CD4-positive, alpha-beta T cell treated with Interleukin-1 beta for 1 hour (primary cell): ENCODE measurements at regions not wholly inside any gene's neighbourhood (a gene's known extent, or its start where the extent isn't known, plus 50 kb on each side); places are given as distances from the start of the nearest gene placed in this dataset.

Experiments
- DNase-seq, 2 donors: peaks; one replicate each; pipeline ENCODE4 v3.0.0-alpha.2; 2020 to 2022

GRCh38 chr5:29122306-29122705 is 2071.2 kb upstream of the CDH6 start:
- no peak for DNase-seq

- DNase-seq: no peak
Observed at GRCh38 chr5:29114331-29114768, 2076.0 kb upstream of the CDH9 start.

- no peak for DNase-seq
Observed at GRCh38 chr5:29113516-29113915, 2075.1 kb upstream of the CDH9 start.

- no peak for DNase-seq
Observed at GRCh38 chr5:29099585-29099984, 2061.2 kb upstream of the CDH9 start.

- DNase-seq: no peak
Observed at GRCh38 chr5:29089591-29090130, 2051.3 kb upstream of the CDH9 start.

GRCh38 chr5:29085142-29085541 is 2046.8 kb upstream of the CDH9 start:
- no peak for DNase-seq

GRCh38 chr5:29079771-29080170 is 2041.4 kb upstream of the CDH9 start:
- DNase-seq: no peak

GRCh38 chr5:29077451-29077850 is 2039.1 kb upstream of the CDH9 start:
- no peak for DNase-seq

- DNase-seq: no peak
Observed at GRCh38 chr5:29069104-29069402, 2030.7 kb upstream of the CDH9 start.

- no peak for DNase-seq
Observed at GRCh38 chr5:29061381-29061780, 2023.0 kb upstream of the CDH9 start.

GRCh38 chr5:29054694-29055093 is 2016.3 kb upstream of the CDH9 start:
- DNase-seq: no peak

GRCh38 chr5:29054282-29054681 is 2015.9 kb upstream of the CDH9 start:
- no peak for DNase-seq

- DNase-seq: no peak
Observed at GRCh38 chr5:29051509-29051908, 2013.1 kb upstream of the CDH9 start.

- no peak for DNase-seq
Observed at GRCh38 chr5:29042152-29042551, 2003.8 kb upstream of the CDH9 start.

GRCh38 chr5:29040404-29040803 is 2002.0 kb upstream of the CDH9 start:
- no peak for DNase-seq

- DNase-seq: no peak
Observed at GRCh38 chr5:29039994-29040393, 2001.6 kb upstream of the CDH9 start.

- DNase-seq: no peak
Observed at GRCh38 chr5:29037716-29038115, 1999.3 kb upstream of the CDH9 start.

- no peak for DNase-seq
Observed at GRCh38 chr5:29024052-29024451, 1985.7 kb upstream of the CDH9 start.

- no peak for DNase-seq
Observed at GRCh38 chr5:29023541-29023940, 1985.2 kb upstream of the CDH9 start.

- DNase-seq: no peak
Observed at GRCh38 chr5:29017501-29017900, 1979.1 kb upstream of the CDH9 start.

GRCh38 chr5:29016067-29016466 is 1977.7 kb upstream of the CDH9 start:
- no peak for DNase-seq

- DNase-seq: no peak
Observed at GRCh38 chr5:29015523-29015922, 1977.1 kb upstream of the CDH9 start.

GRCh38 chr5:29005386-29005785 is 1967.0 kb upstream of the CDH9 start:
- DNase-seq: no peak

GRCh38 chr5:29002481-29002880 is 1964.1 kb upstream of the CDH9 start:
- no peak for DNase-seq

- no peak for DNase-seq
Observed at GRCh38 chr5:29001666-29002065, 1963.3 kb upstream of the CDH9 start.

GRCh38 chr5:28984639-28985038 is 1946.3 kb upstream of the CDH9 start:
- DNase-seq: no peak
